HG03460 (cell line): ENCODE measurements at regions not wholly inside any gene's neighbourhood (a gene's known extent, or its start where the extent isn't known, plus 50 kb on each side); places are given as distances from the start of the nearest gene placed in this dataset.
"Not testable (repeated sequence)": the region's sequence is repeated elsewhere in the genome, so short reads cannot be mapped to it uniquely, and the experiment has no call there.

Experiments
- ATAC-seq: cut with Tn5 transposase; IDR thresholded peaks from one replicate; pipeline ENCODE4 v1.9.1; 2021; ENCODE audit not compliant: unreplicated experiment

DNA sequence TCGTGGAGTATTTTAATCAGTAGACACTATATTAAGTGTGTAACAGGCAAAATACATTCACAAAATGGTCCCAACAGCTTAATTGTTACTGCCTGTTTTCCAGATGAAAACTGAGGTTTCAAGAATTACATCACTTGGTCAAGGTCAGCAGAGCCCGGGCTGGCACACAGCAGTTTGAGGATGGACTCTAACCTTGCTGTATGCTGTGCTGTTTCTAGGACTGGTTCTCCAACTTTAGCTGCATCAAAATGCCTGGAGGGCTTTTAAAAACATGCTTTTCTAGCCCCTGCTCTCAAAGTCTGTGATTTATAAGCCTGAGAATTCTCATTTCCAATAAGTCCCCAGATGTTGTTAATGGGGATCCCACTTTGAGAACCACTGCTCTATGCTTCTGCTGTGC lies 247.1 kb upstream of the FZD8 start:
- no peak for ATAC-seq

DNA sequence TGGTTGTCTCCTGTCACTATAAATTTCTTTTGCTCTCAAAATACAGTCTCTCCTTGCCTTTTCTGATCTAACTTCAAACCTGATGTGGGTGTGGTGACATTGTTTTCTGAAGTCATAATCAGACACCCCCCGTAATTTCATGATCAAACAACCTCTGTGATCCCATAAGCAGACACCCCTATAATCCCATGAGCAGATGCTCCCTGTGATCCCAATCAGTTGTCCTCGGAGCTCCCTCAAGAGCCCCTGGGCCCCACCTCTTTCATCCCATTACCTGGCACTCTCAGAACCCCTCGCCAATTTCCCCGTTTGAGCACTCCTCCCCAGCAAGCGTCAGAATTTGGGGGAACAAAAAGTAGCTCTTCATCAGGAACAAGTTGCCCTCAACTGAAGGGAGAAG lies 246.3 kb upstream of the FZD8 start:
- ATAC-seq = no peak

DNA sequence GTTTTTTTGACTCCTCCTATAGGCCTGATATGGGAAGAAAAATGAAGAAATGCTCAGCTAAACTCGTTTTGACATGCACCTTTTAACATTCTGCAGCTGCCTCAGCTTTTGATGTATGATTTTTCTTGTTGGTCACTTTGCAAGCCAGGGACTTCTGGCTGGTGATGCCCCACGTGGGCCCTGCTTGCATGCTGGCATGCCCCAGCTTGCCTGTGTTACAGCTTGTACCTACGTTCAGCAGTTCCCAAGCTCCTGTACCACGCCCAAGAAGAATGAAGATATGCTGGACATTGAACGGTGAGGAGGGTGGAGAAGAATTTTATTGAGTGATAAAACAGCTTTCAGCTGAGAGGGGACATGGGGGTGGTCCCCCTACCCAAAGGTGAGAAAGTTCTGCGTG lies 245.6 kb upstream of the FZD8 start:
- no peak for ATAC-seq

DNA sequence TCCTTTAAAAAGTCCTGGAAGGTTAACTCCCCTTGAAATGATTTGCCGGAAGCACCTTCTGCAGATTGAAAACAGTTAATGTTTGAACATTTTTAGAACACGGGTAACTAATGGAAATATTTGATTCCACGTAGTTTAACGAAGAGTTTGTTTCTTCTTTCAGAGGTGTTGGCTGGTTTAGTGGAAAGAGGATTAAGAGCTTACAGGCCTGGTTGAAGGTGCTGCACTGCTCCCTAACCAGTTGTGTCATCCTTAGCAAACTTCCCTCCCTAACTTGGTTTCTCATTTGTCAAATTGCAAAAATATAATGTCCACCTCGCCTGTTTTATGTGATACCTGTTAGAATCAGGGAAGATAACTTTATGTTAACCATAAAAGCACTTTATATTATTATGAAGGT lies 243.0 kb upstream of the FZD8 start:
- ATAC-seq = no peak

DNA sequence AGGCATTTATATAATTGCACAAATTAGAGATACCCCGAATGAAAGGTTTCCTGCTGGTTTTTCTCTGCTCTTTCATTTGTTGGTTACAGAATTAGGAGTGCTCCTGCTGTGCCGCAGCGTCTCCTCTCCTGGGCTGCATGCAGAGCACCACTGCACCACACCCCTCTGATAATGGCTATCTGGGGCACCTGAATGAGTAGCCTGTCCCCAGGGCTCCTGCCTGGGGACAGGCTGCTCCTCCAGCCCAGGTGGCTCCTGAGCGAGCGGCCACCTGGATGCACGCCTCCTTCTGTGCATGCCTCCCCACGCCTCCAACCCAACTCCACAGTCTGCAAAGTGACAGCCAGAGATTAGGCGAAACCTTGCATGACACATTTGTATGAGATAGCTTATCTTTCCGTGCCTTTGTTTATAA lies 242.6 kb upstream of the FZD8 start:
- ATAC-seq = no peak

DNA sequence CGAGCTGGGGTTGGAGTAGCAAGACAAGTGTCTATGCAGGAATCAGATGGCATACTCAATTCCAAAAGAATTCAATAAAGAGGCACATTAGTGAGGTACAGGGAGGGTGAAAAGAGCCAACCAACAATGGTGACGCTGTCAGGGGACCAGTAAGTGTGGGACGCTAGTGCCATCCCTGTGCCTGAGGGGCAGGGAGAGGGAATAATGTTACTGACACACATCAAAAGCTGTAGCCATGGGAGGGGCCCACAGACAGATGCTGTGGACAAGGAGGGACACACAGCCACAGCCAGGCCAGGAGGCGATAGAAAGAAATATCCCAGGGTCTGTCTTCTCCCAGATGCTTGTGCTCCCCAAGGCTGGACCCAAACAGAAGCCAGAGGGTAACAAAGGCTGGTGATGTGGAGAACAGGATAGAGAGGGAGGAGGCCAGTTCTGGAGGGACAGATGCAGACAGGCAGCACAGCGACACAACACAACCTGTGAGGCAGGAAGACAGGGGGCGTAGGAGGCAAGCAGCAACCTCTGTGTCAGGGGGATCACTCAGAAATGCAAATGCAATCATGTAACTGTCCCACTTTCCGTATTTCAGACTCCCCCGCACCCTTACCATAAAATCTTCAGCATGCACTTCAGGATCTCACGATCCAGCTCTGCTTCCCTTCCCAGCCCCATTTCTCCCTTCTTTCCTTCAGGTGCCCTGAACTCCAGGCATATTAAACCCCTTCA lies 240.5 kb upstream of the FZD8 start:
- ATAC-seq = no peak

DNA sequence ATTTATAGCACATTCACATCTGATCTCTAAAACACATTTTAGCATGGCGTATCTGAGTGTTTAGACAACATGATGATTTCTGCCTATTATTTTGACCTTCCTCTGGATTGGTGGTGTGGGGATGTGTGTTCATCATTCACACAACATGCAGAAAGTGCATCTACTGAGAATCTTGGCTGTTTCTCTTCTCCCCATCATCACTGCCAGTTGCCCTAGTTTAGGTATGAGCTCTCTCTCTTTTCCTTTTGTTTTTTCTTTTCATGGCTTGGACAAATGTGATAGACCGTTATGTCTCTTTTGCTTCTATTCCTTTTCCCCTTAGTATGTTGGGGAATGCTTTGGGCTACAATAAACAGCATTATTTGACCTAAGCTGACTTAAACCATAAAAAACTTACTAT lies 239.2 kb upstream of the FZD8 start:
- no peak for ATAC-seq

DNA sequence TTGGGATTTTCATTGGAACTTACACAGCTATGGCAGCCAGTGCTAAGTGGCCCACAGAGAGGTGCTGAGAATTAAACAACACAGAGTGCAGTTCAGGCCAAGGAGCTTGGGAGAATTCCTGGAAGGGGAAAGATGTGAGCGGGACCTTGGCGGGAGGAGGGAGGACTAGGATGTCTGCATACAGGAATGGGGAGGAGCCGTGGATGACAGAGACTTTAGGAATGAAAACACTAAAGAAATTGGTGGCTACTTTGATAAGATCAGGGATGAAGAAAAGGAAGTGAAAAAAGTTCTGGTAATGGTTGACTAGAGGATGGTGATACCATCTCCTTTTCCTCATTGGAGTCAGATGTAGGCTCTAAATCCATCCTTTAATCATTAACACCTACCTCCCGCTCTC lies 234.2 kb upstream of the FZD8 start:
- no peak for ATAC-seq

DNA sequence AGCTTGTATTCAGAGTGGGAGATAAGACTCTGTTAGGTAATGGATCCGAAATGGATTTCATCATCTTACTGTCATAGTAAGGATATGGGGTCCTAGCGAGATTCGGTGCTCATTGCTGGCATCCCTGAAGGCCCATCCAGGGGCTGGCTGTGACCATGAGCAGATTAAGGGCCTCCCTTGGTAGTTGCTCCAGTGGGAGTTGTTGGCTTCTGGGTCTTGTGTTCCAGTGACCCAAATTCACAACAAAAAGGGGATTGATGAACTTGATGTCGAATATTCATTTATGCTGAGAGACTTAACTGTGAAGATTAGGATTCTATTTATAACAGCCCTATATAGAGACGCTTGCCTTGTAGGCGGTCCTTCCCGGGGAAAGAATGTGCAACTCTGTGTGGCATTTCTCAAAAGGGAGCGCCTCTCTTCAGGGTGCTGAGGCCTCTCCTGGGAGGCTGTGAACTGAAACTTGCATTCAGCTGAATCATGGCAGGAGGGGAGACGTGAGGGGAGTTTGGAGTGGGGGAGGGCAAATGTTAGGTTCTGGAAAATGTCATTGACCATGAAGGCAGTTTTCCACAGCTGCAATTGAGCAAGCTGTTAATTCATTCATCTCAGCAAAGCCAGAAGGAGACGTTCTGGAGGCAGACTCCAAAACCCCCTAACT lies 233.1 kb upstream of the FZD8 start:
- ATAC-seq = no peak

DNA sequence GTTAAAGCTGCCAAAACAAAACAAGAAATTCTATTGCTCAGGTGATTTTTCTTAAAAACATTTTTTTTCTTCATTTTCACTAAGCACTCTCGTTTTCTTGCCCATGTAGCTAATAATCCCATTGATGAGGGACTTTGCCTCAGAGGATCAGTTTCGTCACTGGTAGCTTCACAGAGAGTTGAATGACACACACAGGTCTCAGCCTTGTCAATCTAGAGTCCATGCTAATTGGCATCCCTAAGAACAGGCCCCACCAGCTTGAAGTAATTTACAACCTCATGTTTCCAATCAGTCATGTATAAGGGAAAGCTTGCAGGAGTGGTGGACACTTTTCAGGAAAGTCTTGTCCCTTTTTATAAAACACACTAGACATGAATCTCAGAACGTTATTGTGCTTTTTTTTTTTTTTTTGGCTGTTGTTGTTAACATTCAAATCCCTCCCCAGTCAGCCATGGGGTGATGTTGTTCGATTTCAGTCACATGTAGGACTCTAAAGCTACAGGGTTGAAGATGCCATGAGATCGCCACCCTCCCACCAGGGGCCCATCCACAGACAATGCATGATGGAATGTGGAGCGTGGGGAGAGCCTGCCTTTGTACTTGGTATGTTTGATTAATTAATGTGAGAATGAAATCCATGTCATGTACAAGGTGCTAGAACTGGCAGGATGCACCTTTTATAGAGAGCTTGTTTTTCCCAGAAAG lies 232.4 kb upstream of the FZD8 start:
- ATAC-seq = no peak

DNA sequence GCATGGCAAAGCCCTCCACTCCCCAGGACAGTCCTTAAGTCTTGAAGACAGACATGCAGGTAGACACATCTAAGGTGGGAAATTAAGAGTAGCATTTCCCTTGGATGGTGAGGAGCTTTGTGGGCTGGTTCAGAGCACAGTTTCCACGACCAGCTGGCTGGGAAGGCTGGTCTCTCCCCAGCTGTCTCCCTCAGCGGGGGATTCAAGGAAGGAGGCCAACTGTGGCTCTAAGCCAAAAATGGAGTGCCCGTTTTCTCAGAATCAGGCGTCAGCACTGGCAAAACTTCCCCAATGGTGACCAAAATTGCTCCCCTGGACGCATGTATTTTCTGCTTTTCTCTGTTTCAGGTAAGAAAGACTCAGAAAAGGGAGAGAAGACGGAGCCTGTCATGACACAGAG lies 230.6 kb upstream of the FZD8 start:
- ATAC-seq = no peak

DNA sequence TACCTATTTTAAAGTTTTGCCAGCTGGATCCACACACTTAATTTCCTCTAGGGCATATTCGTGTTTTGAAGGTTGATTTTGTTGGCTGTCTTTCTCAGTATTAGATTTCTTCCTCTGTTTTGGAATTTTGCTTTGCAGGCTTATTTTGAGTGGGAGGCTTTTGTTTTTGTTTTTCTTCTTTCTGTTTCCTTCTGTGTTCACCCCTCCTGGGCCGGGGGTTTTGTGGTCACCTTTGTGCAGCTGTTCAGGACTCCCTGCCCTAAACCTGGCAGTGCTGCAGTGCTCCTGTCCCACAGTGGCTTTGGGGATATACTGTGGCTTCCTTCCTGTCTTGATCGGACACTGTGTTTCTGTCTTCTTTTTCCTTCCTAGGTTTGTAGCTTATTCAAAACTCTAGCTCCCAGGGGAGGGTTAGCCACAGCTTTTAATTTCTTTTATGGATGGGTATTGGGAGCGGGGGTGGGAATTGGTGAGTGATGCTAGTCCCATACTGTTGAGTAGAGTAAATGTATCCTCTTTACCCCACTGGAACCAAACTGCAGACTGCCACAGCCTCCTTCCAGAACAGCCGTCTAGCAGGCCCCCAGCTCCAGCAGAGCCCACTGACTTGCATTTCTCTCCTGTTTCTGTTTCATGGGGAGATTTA lies 228.7 kb upstream of the FZD8 start:
- no peak for ATAC-seq

DNA sequence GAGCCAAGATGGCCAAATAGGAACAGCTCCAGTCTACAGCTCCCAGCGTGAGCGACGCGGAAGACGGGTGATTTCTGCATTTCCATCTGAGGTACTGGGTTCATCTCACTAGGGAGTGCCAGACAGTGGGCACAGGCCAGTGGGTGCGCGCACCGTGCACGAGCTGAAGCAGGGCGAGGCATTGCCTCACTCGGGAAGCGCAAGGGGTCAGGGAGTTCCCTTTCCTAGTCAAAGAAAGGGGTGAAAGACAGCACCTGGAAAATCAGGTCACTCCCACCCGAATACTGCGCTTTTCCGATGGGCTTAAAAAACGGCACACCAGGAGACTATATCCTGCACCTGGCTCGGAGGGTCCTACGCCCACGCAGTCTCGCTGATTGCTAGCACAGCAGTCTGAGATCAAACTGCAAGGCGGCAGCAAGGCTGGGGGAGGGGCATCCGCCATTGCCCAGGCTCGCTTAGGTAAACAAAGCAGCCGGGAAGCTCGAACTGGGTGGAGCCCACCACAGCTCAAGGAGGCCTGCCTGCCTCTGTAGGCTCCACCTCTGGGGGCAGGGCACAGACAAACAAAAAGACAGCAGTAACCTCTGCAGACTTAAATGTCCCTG lies 216.7 kb upstream of the FZD8 start:
- not testable (repeated sequence) for ATAC-seq

DNA sequence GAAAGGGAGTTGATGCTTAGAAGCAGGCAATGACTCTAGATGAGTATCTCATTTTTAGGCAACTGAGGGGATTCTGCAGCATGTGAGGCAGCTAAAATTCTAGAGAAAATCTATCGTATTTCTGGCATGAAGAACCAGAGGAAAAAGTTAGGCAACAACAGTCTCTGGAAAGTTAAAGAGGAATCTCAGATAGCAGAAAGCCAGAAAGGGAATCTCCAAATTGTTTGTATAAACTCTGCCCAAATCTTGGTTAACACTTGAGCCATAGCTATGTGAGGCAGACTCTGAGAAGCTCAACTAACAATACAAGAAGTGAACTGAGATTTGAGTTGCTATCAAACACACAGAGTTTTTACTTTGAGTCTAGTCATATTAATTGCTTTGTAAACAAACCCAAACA lies 215.8 kb upstream of the FZD8 start:
- no peak for ATAC-seq

DNA sequence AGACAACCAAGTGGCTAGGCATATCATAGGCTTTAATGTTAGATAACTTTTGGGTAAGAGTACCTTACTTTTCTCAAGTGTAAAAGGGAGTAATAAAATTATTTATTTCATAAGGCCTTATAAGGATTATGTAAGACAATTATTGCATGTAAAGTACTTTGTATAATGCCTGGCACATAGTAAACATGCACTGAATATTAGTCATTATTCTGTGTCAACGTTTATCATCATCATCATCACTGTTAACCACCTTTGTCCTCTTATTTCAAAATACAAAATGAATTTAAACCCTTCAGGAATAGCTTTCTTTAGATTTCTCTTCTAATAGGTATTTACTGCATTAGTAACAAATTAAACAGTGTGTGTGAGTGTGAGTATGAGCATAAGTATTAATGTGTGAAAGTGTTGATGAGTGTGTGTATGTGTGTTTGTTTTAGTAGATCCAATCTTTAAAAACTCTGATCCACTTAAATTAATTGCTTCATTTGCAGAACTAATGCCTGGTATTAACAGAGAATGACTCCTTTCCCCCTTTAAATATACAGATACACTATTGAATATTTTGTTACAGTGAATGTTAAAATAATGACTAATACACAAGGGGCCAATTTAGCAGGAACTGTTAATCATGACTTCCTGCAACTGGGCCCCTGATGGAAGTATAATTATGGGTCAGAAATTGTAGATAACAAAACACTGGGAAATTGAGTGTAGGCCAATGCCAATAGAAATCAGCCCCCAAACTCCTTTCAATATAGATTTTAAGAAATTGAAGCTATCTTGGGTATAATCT lies 213.3 kb upstream of the FZD8 start:
- ATAC-seq = no peak

DNA sequence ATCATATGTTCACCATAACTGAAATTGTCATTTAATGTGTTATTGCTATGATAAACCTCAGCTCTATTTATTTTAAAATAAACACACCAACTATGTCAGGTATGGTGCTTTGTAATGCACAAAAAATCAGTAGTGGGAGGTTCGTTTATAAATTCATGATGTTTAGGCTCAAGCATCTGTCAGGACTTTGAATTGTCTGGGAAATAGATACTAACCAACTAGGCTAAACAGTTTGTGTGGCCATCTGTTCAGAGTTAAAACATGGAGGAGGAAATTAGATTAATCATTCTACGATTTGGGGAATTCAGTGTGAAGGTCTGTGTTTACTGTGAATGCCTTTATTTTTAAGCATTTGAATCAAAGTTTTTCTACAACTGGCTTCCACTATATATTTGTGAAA lies 212.6 kb upstream of the FZD8 start:
- ATAC-seq = no peak

DNA sequence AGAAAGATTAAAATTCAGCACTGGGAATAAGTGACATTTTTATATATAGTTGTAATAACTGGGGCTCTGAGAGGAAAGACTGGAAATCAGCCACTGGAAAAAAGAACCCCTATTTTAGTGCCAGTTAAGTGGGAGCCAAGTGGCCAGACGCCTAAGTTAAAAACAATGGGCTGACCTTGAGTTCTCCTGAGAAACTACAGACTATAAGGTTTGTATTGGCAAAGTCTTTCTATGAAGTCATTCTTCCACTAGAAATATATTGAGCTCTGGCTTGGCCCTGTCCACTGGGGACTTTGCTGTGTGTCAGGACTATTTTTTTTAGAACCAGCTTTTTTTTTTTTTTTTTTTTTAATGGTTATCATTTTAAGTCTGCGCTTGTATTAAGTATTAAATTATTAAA lies 210.6 kb upstream of the FZD8 start:
- no peak for ATAC-seq

DNA sequence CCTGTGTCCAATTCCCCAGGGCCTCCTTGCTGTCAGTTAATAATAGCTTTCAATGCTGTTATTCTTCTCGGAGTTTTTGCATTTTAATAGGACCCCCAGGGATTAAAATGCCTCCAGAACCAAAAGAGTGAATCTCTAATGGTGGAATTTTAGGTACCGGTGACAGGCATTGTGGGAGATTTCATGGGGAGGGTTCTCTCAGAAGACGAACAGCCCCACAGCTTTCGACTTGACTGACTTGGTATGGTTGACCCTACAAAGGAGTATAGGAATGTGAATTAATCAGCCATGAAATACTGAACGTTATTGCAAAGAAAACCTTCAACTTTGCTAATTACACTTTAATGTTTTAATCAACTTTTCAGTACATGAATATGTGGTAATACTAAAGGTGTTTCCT lies 206.3 kb upstream of the FZD8 start:
- no peak for ATAC-seq

DNA sequence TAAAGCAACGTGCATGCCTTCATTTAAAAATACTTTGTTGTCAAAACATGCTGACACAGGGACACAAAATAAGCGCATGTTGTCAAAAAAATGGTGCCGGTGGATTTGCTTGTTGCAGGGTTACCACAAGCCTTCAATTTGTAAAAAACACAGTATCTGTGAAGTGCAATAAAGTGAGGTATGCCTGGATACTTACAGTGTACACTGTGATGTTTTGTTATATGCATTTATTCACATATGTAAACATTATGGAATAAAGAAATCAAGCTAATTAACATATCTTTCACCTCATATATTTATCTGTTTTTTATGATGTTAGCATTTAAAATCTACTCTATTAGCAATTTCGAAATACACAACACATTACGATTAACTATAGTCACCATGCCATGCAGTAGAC lies 202.6 kb upstream of the FZD8 start:
- no peak for ATAC-seq

DNA sequence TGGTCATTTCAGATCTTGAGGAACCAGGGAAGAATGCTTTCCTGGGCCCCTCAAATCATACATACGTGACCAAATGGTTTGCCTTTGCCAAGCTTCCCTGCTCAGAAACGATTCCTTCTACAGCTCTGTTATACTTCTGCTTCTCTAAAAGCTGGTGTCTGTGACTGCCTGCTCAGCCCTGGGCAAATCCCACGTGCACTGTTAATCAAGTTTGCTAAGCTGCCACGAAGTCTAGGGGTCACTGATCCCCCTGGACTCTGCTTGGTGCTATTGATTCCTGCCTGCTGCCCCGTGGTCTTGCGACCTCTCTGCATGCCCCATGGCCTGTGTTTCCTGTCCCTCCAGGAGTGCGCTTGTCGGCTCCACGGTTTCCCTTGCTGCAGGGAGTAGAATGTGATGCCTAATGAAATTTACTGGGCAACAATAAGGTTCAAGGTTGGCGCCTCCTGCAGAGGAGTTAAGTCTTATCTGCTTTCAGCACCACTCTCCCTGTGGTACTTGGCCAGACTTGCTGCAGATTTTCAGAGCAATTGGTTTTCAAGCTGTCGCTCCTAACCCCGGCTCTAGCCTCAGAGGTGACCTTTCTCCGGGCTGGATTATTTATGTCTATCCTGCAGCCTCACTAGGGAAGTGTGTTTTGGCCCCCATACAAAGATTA lies 201.6 kb upstream of the FZD8 start:
- ATAC-seq = no peak
